Glomerular visceral epithelial cell (primary cell): ENCODE measurements at regions not wholly inside any gene's neighbourhood (a gene's known extent, or its start where the extent isn't known, plus 50 kb on each side); places are given as distances from the start of the nearest gene placed in this dataset.

ENCODE experiments used
- DNase-seq: peaks from one replicate; pipeline ENCODE4 v3.0.0-alpha.2; 2016; ENCODE audit errors: extremely low spot score

- no peak for DNase-seq
These were observed 281.2 kb downstream of the TLE3 start for GRCh38 chr15:69816522-69816921.

- DNase-seq = no peak
These were observed 279.2 kb downstream of the TLE3 start for GRCh38 chr15:69818529-69818928.

- DNase-seq = no peak
These were observed 278.3 kb downstream of the TLE3 start for GRCh38 chr15:69819371-69819770.

GRCh38 chr15:69820819-69821218 lies 276.9 kb downstream of the TLE3 start:
- no peak for DNase-seq

- no peak for DNase-seq
These were observed 274.4 kb downstream of the TLE3 start for GRCh38 chr15:69823223-69823907.

- DNase-seq = no peak
These were observed 273.4 kb downstream of the TLE3 start for GRCh38 chr15:69824075-69824876.

- no peak for DNase-seq
These were observed 272.8 kb downstream of the TLE3 start for GRCh38 chr15:69824877-69825406.

GRCh38 chr15:69825941-69826818 lies 271.5 kb downstream of the TLE3 start:
- no peak for DNase-seq

GRCh38 chr15:69826819-69827175 lies 270.9 kb downstream of the TLE3 start:
- DNase-seq = no peak

GRCh38 chr15:69827751-69828150 lies 270.0 kb downstream of the TLE3 start:
- DNase-seq = no peak

GRCh38 chr15:69828181-69828828 lies 269.4 kb downstream of the TLE3 start:
- DNase-seq = no peak

GRCh38 chr15:69829974-69830373 lies 267.7 kb downstream of the TLE3 start:
- DNase-seq = no peak

- DNase-seq = no peak
These were observed 267.3 kb downstream of the TLE3 start for GRCh38 chr15:69830430-69830829.

GRCh38 chr15:69830876-69831275 lies 266.8 kb downstream of the TLE3 start:
- peak; percentile 10 for DNase-seq

- DNase-seq = no peak
These were observed 263.4 kb downstream of the TLE3 start for GRCh38 chr15:69834267-69834666.

GRCh38 chr15:69834761-69835160 lies 263.0 kb downstream of the TLE3 start:
- no peak for DNase-seq

- DNase-seq = no peak
These were observed 261.7 kb downstream of the TLE3 start for GRCh38 chr15:69836048-69836447.

GRCh38 chr15:69836526-69837230 lies 261.0 kb downstream of the TLE3 start:
- no peak for DNase-seq

- no peak for DNase-seq
These were observed 259.4 kb downstream of the TLE3 start for GRCh38 chr15:69838338-69838737.

GRCh38 chr15:69838994-69839393 lies 258.7 kb downstream of the TLE3 start:
- no peak for DNase-seq
